Activated CD4-positive, alpha-beta T cell treated with anti-CD3 and anti-CD28 coated beads, Interleukin-2, Interleukin-6, amounts not matched to agents 100 ng/mL and 50 ng/mL, durations not matched to agents 16 hours and 8 hours (primary cell): ENCODE measurements at regions not wholly inside any gene's neighbourhood (a gene's known extent, or its start where the extent isn't known, plus 50 kb on each side); places are given as distances from the start of the nearest gene placed in this dataset.
A peak's percentile ranks its signal among the peaks of the same experiment; 100 is the strongest.

ENCODE experiments used
- DNase-seq: peaks from one replicate; pipeline ENCODE4 v3.0.0-alpha.2; 2020

DNA sequence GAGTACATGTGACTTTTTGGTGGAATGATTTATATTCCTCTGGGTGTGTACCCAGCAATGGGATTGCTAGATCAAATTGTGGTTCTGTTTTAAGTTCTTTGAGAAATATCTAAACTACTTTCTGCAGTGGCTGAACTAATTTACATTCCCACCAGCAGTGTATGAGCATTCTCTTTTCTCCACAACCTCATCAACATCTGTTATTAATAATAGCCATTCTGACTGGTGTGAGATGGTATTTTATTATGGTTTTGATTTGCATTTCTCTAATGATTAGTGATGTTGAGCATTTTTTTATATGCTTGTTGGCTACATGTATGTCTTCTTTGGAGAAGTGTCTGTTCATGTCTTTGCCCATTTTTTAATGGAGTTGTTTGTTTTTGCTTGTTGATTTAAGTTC is 267.4 kb upstream of the NT5C1B start:
- no peak for DNase-seq

GRCh38 chr2:18855027-18855426 is 265.7 kb upstream of the NT5C1B start:
- no peak for DNase-seq

- DNase-seq = peak; percentile 3
Observed at GRCh38 chr2:18849841-18850578, 260.6 kb upstream of the NT5C1B start.

DNA sequence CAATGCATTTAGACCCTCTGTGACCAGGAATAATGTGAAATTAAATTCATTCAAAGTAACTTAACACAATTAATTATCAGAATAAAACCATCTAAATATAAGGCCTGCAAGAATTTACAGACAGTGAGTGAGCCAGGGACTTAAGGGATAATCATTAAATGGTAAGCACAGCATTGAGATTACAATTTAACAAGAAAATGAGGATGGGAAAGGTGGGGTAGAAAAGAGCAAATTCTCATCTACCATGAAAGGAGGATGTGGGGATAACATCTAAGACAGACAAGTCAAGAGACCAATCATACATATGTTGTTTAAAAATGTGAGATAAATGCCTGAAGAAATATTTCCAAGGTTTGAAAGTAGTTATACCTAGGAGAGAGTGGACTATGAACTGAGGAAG is 259.3 kb upstream of the NT5C1B start:
- no peak for DNase-seq

GRCh38 chr2:18845854-18846445 is 256.6 kb upstream of the NT5C1B start:
- DNase-seq = no peak

- no peak for DNase-seq
Observed at GRCh38 chr2:18842836-18843235, 253.5 kb upstream of the NT5C1B start.

GRCh38 chr2:18841248-18842150 is 252.1 kb upstream of the NT5C1B start:
- DNase-seq = no peak

DNA sequence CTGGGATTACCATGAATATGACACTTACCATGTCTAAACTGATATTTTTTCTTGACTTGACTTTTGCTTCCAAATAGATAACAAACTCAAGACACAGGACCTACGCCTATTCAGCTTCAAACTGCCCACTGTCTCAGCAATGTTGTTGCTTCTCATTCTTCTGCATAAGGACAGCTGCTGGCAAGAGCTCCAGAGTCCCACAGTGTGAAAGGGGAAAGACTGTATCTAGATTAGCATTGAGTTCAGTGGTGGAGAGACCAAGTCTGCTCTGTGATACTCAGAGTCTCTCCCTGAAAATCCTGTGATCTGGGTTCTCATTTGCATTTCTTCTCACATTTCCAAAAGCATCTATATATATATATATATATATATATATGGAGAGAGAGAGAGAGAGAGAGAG is 247.9 kb upstream of the NT5C1B start:
- no peak for DNase-seq

DNA sequence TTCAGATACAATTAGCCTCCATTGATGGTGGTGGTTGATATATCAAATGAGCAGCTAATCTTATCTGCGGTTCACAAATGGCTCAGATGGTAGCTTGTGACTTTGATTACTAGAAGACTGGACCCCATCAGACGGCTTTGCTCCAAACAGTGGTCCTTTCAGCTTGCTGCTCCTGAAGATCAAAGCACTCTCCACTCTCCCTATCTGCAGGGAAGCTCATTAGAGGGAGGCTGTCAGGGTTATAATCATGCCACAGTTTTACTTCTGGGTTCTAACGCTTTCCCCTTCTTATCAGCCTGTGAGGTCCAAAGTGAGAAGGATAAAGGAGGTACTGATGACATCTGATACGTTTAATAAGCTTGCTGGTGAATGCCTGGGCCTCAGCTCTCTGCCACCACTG is 247.1 kb upstream of the NT5C1B start:
- no peak for DNase-seq

- no peak for DNase-seq
Observed at GRCh38 chr2:18835787-18836186, 246.4 kb upstream of the NT5C1B start.

GRCh38 chr2:18834341-18834740 is 245.0 kb upstream of the NT5C1B start:
- DNase-seq = no peak

- DNase-seq = no peak
Observed at GRCh38 chr2:18833941-18834340, 244.6 kb upstream of the NT5C1B start.

DNA sequence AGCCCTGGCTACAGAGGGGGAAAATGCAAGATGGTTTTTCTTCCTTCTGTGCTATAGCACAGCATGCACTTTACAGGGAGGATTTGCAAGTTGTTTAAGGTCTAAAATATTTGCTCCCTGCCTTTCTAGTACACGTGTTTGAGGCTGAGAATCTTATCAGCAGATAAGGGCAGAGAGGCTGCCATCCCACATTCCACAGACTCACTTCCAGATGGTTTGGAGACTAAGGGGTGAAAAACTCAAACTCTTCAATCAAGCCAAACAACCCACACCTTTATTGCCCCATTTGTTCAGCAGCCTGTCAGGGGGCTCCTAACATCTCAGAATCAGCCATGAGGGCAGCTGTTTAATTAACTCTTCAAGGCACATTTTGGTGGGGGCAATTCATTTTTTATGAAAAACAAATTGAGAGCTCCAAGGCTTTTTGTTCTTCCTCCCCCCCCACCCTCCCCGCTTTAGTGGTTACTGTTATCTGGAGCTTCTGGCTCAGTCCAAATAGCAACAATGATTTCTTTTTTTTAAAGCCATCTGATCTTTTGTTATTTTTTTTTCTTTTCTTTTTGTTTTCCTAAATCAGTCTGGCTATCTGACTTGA is 242.6 kb upstream of the NT5C1B start:
- no peak for DNase-seq

DNA sequence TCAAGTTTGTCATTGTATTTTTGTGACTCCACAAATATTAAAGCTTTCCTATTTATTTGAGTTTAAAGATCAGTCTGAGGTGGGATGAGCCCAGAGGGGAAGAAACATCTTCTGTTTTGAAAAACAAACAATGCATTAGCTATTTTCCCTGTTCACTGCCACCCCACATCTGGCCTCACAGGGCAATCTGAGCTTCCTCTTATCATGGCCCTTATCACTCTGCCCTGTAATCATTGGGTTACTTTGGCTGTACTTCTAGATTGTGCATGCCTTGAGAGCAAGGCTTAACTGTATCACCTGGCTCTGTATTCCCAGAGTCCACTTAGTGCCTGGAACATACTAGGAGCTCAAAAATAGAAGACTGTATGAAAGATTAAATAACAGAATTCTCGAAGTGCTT is 241.6 kb upstream of the NT5C1B start:
- DNase-seq = no peak

DNA sequence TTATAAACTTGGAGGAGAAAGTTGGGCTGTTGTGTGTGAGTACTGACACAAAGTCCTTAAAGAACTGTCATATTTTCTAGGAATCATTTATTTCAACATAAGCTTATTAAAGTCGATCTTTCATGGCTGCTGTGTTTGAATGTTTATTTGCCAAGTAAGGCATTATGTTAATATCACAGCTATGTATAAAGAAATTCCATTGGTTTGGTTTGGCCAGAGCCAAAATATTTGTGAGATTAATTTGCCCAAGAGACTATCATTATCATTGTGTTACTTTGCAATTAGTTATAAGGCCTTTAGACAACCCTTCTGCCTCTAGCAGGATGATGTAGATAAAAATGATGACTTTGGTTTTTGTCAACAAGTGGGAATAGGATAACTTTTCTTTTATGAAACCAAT is 240.6 kb upstream of the NT5C1B start:
- DNase-seq = no peak

GRCh38 chr2:18829251-18829902 is 240.0 kb upstream of the NT5C1B start:
- DNase-seq = no peak

DNA sequence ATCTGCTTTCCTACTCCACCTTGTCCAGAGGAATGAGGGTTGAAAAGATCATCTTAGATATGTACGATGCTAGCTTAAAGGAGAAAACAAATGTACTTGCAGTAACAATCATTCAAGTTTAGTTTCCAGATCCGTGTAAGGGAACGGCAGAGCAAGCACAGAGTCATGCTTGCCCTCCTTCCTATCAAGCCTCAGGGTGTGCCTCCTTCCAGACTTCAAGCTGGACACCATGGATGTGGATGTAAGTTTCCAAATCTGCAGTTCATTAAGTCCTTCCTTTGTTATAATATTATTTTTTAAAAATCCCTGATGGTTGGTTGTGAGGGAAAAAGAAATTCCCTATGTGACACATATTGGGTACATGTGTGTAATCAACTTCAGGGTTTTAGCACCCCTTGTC is 238.9 kb upstream of the NT5C1B start:
- DNase-seq = no peak

DNA sequence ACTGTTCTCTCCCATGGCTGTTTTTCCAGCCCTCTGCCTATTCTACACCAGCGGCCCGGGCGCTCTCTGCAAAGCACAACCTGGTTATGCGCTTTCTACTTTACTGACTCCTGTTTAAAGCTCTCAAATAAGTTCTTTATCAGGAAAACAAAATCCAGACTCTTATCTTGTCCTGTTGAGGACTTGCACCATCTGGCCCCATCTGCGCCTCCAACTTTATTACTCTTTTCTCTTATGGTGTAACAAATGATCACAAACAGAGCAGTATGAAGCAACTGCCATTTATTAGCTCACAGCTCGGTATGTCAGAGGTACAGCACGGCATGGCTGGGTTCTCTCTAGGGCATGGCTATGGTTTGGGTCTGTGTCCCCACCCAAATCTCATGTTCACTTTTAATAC is 236.5 kb upstream of the NT5C1B start:
- DNase-seq = no peak

GRCh38 chr2:18824915-18825314 is 235.5 kb upstream of the NT5C1B start:
- no peak for DNase-seq

DNA sequence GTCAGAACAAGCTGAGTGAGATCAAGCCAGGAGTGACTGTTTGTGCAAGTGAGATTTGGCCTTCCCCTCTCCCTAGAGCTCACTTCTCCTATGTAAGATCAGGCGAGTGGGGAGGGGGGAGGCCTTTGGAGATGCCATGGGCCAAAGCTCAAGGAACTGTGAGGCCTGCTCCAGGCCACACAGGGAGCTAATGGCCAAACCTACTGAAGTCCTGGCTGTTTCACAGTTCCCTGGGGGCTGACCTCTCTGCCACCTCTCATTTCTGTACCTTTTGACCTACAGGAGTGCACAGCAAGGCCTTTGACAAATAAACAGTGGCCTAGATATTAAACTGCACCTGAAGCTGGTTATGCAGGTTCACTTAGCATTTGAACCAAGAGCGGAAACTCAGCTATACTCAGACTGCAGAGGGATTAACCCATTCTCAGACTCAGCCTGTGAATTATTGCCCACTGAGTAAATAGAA is 235.0 kb upstream of the NT5C1B start:
- no peak for DNase-seq

DNA sequence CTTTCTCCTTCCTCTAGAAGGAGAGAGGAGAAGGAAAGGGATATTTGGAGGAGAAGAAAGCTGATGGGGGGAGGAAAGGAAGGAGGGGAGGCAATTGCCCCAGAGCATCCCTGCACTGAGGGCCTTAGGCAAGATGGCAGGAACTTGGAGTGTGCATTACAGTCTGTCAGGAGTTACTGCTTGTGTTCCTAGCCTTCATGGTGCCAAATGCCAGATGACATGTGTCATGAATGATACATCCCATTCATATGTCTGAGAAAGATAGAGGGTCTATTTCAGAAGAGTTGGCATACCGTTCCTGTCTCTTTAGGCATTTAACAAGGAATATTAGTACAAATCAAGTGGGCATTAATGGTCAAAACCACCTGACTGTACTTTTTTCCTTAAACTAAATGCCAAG is 232.1 kb upstream of the NT5C1B start:
- no peak for DNase-seq

GRCh38 chr2:18820966-18821365 is 231.6 kb upstream of the NT5C1B start:
- DNase-seq = no peak

DNA sequence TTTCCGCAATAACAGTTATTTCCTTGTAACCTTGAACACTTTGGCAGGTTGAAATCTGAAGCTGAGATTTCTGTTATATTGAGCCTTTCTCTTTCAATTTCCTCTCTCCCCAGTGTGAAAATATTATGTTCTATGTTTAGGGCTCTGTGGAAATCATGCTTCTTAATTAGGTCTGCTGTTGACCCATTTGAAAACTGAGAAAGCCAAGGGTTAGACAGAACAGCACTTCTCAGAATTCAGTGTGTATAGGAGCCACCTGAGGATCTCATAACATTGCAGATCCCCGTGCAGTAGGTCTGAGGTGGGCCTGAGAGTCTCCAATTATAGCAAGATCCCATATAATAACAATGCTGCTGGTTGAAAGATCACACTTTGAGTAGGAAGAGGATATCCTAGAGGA is 230.2 kb upstream of the NT5C1B start:
- no peak for DNase-seq
